ENCODE measurements at regions not wholly inside any gene's neighbourhood (a gene's known extent, or its start where the extent isn't known, plus 50 kb on each side); places are given as distances from the start of the nearest gene placed in this dataset.

GRCh38 chr2:217261452-217261851, 401.6 kb upstream of the TNP1 start:
- Mint-ChIP-seq H3K4me3 (no peak overlapping the region), H3K27ac (no peak overlapping the region), H3K27me3 (peaks cover 30% of the 10 kb centered on the region), H3K4me1 (no peaks in the 10 kb centered on the region), H3K9me3 (peaks cover 5% of the 10 kb centered on the region), H3K36me3 (ENCODE audit: low read depth) (no peaks in the 10 kb centered on the region)
- intact Hi-C loops (cut with micrococcal nuclease), result no loop called here
- DNase-seq (no peak), ATAC-seq (ENCODE audit: low read depth) (no peak)
- CTCF ChIA-PET, result no interaction called here
- no peak for TF ChIP-seq CTCF (IDR thresholded peaks at IDR 0.05)
- POLR2A ChIA-PET, result no interaction called here

- DNase-seq (no peak), ATAC-seq (ENCODE audit: low read depth) (no peak)
- POLR2A ChIA-PET, result no interaction called here
- Mint-ChIP-seq H3K27ac (no peak overlapping the region), H3K9me3 (no peaks in the 10 kb centered on the region), H3K36me3 (ENCODE audit: low read depth) (no peaks in the 10 kb centered on the region), H3K27me3 (peaks cover 25% of the 10 kb centered on the region), H3K4me1 (no peaks in the 10 kb centered on the region), H3K4me3 (no peak overlapping the region)
- no peak for TF ChIP-seq CTCF (IDR thresholded peaks at IDR 0.05)
- CTCF ChIA-PET, result no interaction called here
- intact Hi-C loops (cut with micrococcal nuclease), result no loop called here
Observed at GRCh38 chr2:217260441-217261115, 400.7 kb upstream of the TNP1 start.

GRCh38 chr2:217258170-217258569, 398.3 kb upstream of the TNP1 start:
- Mint-ChIP-seq H3K36me3 (ENCODE audit: low read depth) (no peaks in the 10 kb centered on the region), H3K27me3 (peaks cover 26% of the 10 kb centered on the region), H3K4me3 (no peak overlapping the region), H3K9me3 (no peaks in the 10 kb centered on the region), H3K4me1 (no peaks in the 10 kb centered on the region), H3K27ac (no peak overlapping the region)
- no peak for ATAC-seq (ENCODE audit: low read depth)
- no peak for DNase-seq
- ChIA-PET POLR2A (no interaction called here), CTCF (no interaction called here)
- TF ChIP-seq CTCF (IDR thresholded peaks at IDR 0.05), result no peak
- intact Hi-C loops (cut with micrococcal nuclease), result no loop called here

DNA sequence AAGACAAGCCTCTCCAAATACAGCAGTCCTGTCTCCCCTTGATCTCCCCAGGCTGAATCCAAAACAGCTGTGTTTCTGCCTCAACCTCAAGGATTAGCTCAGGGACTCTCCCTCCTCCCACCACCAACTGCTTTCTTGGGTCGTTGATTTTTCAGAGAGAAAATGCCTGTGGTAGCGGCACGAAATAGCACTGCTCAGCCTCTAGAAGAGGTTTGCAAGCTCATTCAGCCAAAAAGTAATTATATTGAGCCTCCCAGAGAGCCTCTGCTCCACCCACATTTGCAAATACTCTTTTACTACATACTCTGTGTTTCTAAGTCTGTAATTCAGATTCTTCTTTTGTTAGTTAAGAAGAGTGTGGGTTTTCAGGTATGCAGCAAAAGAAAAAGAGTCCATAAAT, 396.4 kb upstream of the TNP1 start:
- CTCF ChIA-PET, result no interaction called here
- Mint-ChIP-seq H3K4me1 (no peaks in the 10 kb centered on the region), H3K27me3 (peaks cover 21% of the 10 kb centered on the region), H3K36me3 (ENCODE audit: low read depth) (no peaks in the 10 kb centered on the region), H3K4me3 (no peak overlapping the region), H3K27ac (no peak overlapping the region), H3K9me3 (no peaks in the 10 kb centered on the region)
- intact Hi-C loops (cut with micrococcal nuclease), result no loop called here
- DNase-seq (no peak), ATAC-seq (ENCODE audit: low read depth) (no peak)
- POLR2A ChIA-PET, result no interaction called here
- TF ChIP-seq CTCF (IDR thresholded peaks at IDR 0.05), result no peak

GRCh38 chr2:217254111-217254510, 394.2 kb upstream of the TNP1 start:
- no peak for TF ChIP-seq CTCF (IDR thresholded peaks at IDR 0.05)
- CTCF ChIA-PET, result no interaction called here
- DNase-seq, result no peak
- ATAC-seq (ENCODE audit: low read depth), result no peak
- no peaks in the 10 kb centered on the region for H3K36me3 Mint-ChIP-seq (ENCODE audit: low read depth)
- POLR2A ChIA-PET, result no interaction called here
- H3K4me3 Mint-ChIP-seq, result no peak overlapping the region
- no peaks in the 10 kb centered on the region for H3K9me3 Mint-ChIP-seq
- no peak overlapping the region for H3K27ac Mint-ChIP-seq
- intact Hi-C loops (cut with micrococcal nuclease), result no loop called here
- H3K27me3 Mint-ChIP-seq, result peaks cover 21% of the 10 kb centered on the region
- H3K4me1 Mint-ChIP-seq, result no peaks in the 10 kb centered on the region

Data from activated B cell treated with CpG ODN at 0.5 μM for 24 hours (primary cell).